HFFc6 (cell line): ENCODE measurements at regions not wholly inside any gene's neighbourhood (a gene's known extent, or its start where the extent isn't known, plus 50 kb on each side); places are given as distances from the start of the nearest gene placed in this dataset.

ENCODE experiments used
- DNase-seq: peaks from one replicate; pipeline ENCODE4 v3.0.0-alpha.2; 2018
- H3K27ac Mint-ChIP-seq: 2 replicates; pipeline ENCODE4 v1.8.0; 2020; ENCODE audit warnings: mild to moderate bottlenecking, mixed read lengths
- H3K27me3 Mint-ChIP-seq: 2 replicates; pipeline ENCODE4 v1.8.0; 2021; ENCODE audit warnings: mild to moderate bottlenecking, moderate library complexity, mixed read lengths; ENCODE audit not compliant: insufficient read depth
- H3K36me3 Mint-ChIP-seq: 2 replicates; pipeline ENCODE4 v1.8.0; 2021; ENCODE audit warnings: low read depth, mixed read lengths
- H3K4me1 Mint-ChIP-seq: 2 replicates; pipeline ENCODE4 v1.8.0; 2020; ENCODE audit warnings: low read depth, mixed read lengths
- H3K4me3 Mint-ChIP-seq: 2 replicates; pipeline ENCODE4 v1.8.0; 2020; ENCODE audit warnings: mild to moderate bottlenecking, moderate library complexity, mixed read lengths
- H3K9me3 Mint-ChIP-seq: 2 replicates; pipeline ENCODE4 v1.8.0; 2020; ENCODE audit warnings: mild to moderate bottlenecking, mixed read lengths
- CTCF ChIP-seq: fragments of 200-600 bp; sonication (generic); IDR thresholded peaks from 2 replicates; pipeline ENCODE4 v1.5.0; 2021; ENCODE audit warnings: antibody characterized with exemption, mild to moderate bottlenecking

GRCh38 chr11:29782447-29782846 is 234.4 kb downstream of the KCNA4 start:
- Mint-ChIP-seq H3K27ac (no peak overlapping the region), H3K36me3 (no peaks in the 10 kb centered on the region), H3K9me3 (peaks cover 53% of the 10 kb centered on the region), H3K4me3 (no peak overlapping the region), H3K27me3 (no peaks in the 10 kb centered on the region), H3K4me1 (no peaks in the 10 kb centered on the region)
- no peak for TF ChIP-seq CTCF
- DNase-seq = no peak

- Mint-ChIP-seq H3K9me3 (peaks cover 65% of the 10 kb centered on the region), H3K27ac (no peak overlapping the region), H3K27me3 (no peaks in the 10 kb centered on the region), H3K4me1 (no peaks in the 10 kb centered on the region), H3K4me3 (no peak overlapping the region), H3K36me3 (no peaks in the 10 kb centered on the region)
- no peak for TF ChIP-seq CTCF
- DNase-seq = no peak
These were observed 235.6 kb downstream of the KCNA4 start for GRCh38 chr11:29781268-29781667.

GRCh38 chr11:29780756-29781155 is 236.1 kb downstream of the KCNA4 start:
- no peak for DNase-seq
- TF ChIP-seq CTCF = no peak
- no peaks in the 10 kb centered on the region for H3K36me3 Mint-ChIP-seq
- no peaks in the 10 kb centered on the region for H3K27me3 Mint-ChIP-seq
- no peak overlapping the region for H3K4me3 Mint-ChIP-seq
- H3K4me1 Mint-ChIP-seq = no peaks in the 10 kb centered on the region
- peaks cover 64% of the 10 kb centered on the region for H3K9me3 Mint-ChIP-seq
- H3K27ac Mint-ChIP-seq = no peak overlapping the region

DNA sequence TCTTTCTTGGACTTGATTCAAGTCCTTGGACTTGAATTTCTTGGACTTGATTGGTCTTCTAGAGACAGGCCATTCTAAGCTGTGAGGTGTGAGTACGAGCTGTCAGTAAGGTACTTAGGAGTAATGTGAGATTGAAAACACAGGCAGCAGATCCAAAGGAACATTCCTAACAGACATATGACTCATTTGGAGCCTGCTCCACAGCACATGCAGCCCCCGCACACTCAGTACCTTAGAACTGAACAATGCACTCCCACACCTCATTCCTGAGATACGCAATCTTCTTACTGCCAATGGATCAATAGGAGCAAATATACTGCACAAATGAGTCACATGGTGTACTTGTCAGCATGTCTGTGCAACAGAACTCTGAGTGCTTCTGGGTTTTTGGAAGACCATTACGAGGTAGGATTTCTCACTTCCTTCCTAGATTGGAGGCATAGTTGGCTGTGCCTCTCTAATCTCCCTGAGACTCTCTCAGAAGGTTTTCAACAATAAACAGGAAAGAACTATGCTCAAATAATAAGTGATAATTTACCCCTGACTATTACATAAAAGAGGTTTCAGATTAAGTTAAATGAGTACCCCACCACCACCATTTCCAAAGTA is 243.1 kb downstream of the KCNA4 start:
- Mint-ChIP-seq H3K4me1 (no peaks in the 10 kb centered on the region), H3K27me3 (no peaks in the 10 kb centered on the region; the same call in 1 of the 2 replicates), H3K27ac (no peak overlapping the region), H3K9me3 (peaks cover 60% of the 10 kb centered on the region), H3K36me3 (no peaks in the 10 kb centered on the region), H3K4me3 (no peak overlapping the region)
- no peak for TF ChIP-seq CTCF
- no peak for DNase-seq

DNA sequence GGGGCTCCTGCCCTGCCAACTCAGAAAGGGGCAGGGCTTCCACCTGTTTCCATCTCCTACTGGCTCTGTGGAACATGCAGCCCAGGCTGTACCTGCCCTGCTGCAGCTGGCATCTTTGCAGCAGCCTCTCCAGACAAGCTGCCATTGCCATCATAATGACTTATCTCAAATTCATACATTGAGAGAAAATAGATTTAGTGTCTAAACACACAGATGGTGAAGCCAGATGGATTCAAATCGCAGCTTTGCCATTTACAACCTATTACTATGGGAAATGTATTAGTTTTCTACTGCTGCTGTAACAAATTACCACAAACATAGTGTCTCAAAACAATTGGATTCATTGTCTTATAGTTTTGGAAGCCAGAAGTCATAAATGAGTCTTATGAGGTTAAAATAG is 260.0 kb downstream of the KCNA4 start:
- Mint-ChIP-seq H3K36me3 (no peaks in the 10 kb centered on the region), H3K27ac (no peak overlapping the region), H3K27me3 (no peaks in the 10 kb centered on the region; the same call in 1 of the 2 replicates), H3K4me1 (no peaks in the 10 kb centered on the region), H3K9me3 (peaks cover 30% of the 10 kb centered on the region), H3K4me3 (no peak overlapping the region)
- TF ChIP-seq CTCF = no peak
- no peak for DNase-seq

DNA sequence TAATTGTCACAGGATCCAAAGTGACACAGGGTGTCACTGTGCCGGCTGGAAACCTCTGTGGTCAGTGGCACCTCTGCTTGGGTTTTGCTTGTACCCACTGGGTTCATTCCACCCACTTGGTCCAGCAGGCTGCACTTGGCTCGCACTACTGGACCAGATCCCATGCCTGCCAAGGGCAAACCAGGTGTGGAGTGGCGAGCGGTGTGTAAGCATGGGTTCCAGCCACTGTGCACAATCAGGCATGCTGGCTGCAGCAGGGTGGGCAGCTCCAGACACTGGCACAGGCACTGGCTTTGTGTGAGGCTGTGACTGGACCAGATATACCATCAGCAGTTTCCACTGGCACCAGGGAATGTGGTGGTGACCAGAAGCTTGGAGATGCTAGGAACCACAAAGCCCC is 261.4 kb downstream of the KCNA4 start:
- H3K4me3 Mint-ChIP-seq = no peak overlapping the region
- DNase-seq = no peak
- TF ChIP-seq CTCF = no peak
- H3K4me1 Mint-ChIP-seq = no peaks in the 10 kb centered on the region
- H3K9me3 Mint-ChIP-seq = peaks cover 29% of the 10 kb centered on the region
- no peaks in the 10 kb centered on the region; the same call in 1 of the 2 replicates for H3K27me3 Mint-ChIP-seq
- no peak overlapping the region for H3K27ac Mint-ChIP-seq
- no peaks in the 10 kb centered on the region for H3K36me3 Mint-ChIP-seq
